HG03575 (cell line): ENCODE measurements at regions not wholly inside any gene's neighbourhood (a gene's known extent, or its start where the extent isn't known, plus 50 kb on each side); places are given as distances from the start of the nearest gene placed in this dataset.
"Not testable (repeated sequence)": the region's sequence is repeated elsewhere in the genome, so short reads cannot be mapped to it uniquely, and the experiment has no call there.

Source experiments
- ATAC-seq: cut with Tn5 transposase; IDR thresholded peaks from one replicate; pipeline ENCODE4 v1.9.1; 2021; ENCODE audit not compliant: unreplicated experiment, insufficient number of reproducible peaks, low FRiP score; ENCODE audit errors: extremely low read depth

DNA sequence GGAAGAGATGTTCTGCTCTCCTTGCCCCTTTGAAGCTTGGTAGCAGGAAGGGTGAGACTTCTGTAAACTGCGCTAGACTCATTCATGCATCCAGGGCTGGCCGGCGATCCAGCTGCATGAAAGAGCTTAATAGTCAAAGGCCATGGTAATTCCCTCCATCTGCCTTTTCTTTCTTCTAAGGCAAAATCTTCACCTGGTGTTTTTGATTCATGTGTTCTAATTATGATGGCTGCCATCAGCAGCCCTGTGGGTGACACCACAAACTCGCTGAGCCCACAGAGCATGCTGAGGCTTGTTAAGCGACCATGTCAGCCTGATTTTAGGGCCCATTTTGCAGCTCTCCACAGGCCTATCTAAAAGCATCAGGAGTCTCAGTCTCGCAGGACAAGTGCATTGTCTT, 450.1 kb upstream of the TENM3 start:
- no peak for ATAC-seq

DNA sequence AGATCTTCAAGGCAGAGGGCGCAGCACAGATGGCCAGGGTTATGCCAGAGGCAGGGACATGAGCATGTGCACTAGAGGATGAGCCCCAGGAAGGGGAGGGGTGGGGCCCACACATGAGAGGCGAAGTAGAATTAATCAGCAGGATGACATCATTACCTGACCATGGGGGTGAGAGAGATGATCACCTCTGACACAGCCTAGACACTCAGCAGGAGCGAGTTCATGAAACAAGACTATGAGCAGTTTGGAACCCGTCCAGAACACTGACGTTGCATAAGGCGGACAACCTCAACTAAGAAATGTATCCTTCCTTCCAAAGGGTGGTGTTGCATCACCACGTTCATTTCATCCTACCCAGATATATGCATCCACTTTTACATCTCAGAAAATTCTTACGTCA, 446.7 kb upstream of the TENM3 start:
- ATAC-seq, result no peak

- ATAC-seq, result no peak
Measured at GRCh38 chr4:181798536-181798935, 444.7 kb upstream of the TENM3 start.

DNA sequence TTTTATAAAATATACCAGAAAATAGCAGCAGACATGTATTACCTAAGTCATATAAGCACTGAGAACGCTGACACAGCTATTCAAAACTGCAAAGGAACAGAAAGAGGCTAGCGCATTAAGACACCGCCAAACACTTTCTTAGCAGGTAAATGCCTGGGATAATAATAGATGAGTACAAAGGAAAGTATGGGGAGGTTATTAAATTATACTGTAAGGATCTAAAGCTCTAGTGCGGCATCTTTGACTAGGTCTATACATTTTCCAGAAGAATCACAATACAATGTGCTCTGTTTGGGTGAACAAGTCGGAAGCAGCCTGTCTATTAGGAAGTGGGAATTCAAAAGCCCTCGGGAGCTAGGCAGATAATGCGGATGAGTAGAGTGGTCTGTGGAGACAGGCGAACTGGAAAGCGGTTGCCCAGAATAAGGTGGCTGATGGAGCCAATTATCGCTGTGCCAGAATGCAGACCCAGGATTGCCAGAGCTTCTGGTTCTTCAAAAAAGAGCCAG, 443.6 kb upstream of the TENM3 start:
- ATAC-seq, result no peak

GRCh38 chr4:181802207-181802606, 441.0 kb upstream of the TENM3 start:
- no peak for ATAC-seq

GRCh38 chr4:181807771-181808170, 435.4 kb upstream of the TENM3 start:
- ATAC-seq, result no peak

- ATAC-seq, result no peak
Measured at GRCh38 chr4:181810711-181811110, 432.5 kb upstream of the TENM3 start.

GRCh38 chr4:181811550-181811949, 431.7 kb upstream of the TENM3 start:
- ATAC-seq, result not testable (repeated sequence)

DNA sequence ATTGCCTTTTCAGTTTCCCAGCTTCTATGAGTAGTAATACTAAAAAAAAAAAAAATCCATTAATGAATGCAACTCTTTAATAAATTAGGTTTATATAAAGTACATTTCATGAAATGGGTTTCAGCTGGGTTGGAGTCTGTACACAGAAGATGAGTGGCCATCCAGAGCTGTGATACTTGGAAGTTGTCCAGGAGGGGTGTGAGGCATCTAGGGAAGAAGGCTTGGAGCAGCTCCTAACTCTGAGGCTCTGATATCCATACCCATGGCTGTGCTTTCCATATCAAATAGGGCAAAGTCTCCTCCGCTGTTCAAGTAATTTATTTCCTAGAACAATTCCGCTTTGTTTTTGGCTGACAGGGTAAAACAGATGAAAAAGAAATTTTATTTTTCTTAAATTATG, 423.3 kb upstream of the TENM3 start:
- no peak for ATAC-seq

- no peak for ATAC-seq
Measured at GRCh38 chr4:181820553-181820952, 422.6 kb upstream of the TENM3 start.

- no peak for ATAC-seq
Measured at GRCh38 chr4:181821039-181822004, 421.9 kb upstream of the TENM3 start.

DNA sequence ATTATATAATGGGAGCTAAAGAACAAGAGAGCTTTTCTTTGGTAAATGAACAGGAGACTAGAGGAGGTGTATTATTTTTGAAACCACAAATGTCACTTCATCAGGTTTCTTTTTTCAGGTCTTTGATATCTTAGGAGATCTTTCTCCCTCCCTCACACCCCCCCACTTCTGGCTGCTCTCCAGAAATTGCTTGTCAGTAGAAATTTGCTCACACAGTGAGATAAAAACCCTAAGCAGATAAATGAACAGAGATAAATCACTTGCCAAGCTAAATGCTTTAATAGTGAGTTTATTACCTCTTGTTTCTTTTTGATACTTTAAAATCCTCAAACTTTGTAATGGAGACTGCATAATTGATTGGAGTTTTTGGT, 421.2 kb upstream of the TENM3 start:
- no peak for ATAC-seq

DNA sequence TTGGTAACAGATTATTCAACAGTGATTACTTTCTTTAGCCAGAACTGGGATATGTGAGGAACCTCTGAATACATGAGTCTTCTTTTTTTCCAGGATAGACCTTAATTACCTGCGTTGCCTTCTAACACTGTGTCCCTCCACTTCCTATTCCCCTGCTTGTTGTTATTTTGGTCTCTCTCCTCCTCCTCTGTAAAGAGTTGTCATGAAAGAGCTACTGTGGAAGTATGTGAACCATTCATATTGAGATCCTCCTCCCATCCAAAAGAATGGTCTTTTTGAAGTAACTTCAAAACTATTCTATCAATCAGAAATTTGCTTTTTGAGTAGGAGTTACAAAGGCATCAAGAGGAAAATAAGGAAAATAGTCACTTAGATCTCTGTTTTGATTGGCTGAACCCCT, 420.0 kb upstream of the TENM3 start:
- no peak for ATAC-seq

DNA sequence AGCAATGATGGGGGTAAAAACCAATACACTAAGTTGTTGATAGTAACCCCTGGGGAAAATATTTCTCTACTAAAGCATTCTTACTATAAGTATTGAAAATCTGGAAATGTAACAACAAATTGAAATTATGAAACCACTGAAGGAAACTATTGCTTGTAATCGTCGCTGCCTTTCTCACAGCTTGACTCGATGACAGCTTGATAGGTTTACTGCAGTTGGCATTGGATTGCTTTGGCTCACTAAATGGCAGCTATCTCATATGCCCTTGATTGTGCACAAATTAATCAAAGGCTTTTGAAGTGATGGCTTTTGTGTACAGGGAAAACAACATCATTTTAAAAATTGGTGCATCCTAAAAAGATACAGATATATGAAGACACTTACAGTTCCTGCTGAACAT, 419.6 kb upstream of the TENM3 start:
- no peak for ATAC-seq

GRCh38 chr4:181825564-181825963, 417.6 kb upstream of the TENM3 start:
- ATAC-seq, result no peak

DNA sequence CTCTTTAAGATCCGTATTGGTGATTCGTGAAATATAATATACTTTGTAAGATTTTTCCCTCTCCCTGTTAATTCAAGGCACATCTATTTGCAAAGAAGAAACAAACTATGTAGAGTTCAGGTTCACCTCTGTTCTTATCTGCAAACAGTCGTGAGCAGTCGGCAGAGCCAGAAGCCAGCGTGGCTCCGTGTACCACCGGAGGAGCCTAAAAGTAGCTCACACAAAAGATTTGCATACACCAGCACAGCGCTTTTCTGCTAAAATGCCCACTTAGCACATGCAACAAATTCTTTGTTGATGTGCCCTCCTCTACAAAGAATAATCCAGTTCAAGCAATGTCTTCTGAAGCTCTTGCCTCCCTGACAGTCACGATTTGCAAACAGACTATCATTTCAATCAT, 416.0 kb upstream of the TENM3 start:
- ATAC-seq, result no peak

GRCh38 chr4:181830404-181831035, 412.7 kb upstream of the TENM3 start:
- ATAC-seq, result peak; percentile 53

DNA sequence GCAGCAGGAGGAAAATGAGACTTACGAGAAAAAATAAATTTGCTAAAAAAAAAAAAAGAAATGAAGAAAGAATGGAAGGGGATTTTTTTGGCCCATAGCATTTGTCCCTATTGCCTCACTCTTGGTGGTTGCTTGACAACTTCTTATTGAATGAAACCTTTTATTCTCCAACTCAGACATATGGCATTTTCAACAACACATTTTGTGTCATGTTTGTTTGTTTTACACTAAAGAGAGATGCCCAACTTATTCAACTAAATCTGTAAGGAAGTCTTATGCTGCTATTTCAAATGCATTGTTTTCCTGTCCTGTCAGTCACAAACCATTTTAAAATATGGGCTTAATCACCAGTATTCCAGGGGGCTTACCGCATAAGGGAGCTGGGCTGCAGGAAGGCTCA, 409.1 kb upstream of the TENM3 start:
- no peak for ATAC-seq

DNA sequence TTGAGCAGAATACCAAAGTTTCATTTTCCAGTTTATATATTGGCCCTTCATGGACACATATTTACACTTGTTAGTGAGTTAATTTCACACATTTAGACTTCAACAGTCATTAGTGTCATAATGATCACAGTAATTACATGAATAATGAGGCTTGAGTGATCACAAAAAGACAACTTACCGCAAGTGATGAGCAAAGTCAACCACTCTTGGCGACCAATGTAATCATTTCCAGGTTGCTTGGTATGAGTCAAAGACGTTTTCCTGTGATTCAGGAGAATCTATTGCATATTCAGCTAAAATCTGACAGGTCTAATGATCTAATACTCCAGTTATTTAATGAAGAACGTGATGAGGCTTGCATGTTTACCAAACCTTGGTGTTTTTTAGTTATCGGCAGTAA, 407.9 kb upstream of the TENM3 start:
- ATAC-seq, result no peak

DNA sequence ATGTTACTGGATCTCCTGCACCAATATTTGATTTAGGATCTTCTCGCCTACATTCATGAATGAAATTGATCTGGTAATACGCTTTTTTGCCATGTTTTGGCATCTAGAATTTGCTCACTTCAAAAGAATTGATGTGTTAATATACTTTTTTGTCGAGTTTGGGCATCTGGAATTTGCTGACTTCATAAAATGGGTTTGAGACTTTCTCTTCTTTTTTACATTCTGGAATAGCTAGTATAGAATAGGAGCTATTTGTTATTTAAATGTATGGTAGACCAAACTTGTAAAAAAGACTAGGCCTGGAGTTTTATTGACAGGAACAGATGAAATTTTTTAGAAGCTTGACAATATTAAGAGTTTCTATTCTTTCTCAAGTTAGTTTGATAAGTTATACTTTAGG, 404.9 kb upstream of the TENM3 start:
- no peak for ATAC-seq
